HS-27A (cell line): ENCODE measurements at regions not wholly inside any gene's neighbourhood (a gene's known extent, or its start where the extent isn't known, plus 50 kb on each side); places are given as distances from the start of the nearest gene placed in this dataset.
A peak's percentile ranks its signal among the peaks of the same experiment; 100 is the strongest.
"Not testable (repeated sequence)": the region's sequence is repeated elsewhere in the genome, so short reads cannot be mapped to it uniquely, and the experiment has no call there.

Source experiments
- DNase-seq: peaks from one replicate; pipeline ENCODE4 v3.0.0-alpha.2; 2012; ENCODE audit warnings: low read depth, missing footprints

GRCh38 chr7:148514236-148514635 lies 76.3 kb upstream of the C7orf33 start:
- DNase-seq: no peak

DNA sequence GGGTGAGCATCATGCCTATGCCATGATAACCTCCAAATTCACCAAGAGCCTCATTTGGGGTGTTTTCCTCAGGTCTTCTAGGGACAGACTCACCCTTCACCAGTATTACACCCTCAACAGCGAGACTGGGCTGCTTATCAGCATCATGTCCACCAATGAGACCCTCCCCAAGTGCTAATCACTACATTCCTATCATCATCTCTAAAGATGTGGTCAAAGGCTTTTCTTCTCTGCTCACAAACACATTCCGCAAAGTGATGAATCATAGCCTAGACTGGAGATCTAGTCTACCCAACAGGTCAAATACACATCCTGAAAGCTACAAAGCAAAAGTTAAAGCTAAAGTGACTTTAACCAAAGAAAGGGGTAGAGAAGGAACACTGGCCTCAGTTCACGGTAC lies 75.3 kb upstream of the C7orf33 start:
- DNase-seq: no peak

- DNase-seq: no peak
Measured at GRCh38 chr7:148515728-148516695, 74.6 kb upstream of the C7orf33 start.

DNA sequence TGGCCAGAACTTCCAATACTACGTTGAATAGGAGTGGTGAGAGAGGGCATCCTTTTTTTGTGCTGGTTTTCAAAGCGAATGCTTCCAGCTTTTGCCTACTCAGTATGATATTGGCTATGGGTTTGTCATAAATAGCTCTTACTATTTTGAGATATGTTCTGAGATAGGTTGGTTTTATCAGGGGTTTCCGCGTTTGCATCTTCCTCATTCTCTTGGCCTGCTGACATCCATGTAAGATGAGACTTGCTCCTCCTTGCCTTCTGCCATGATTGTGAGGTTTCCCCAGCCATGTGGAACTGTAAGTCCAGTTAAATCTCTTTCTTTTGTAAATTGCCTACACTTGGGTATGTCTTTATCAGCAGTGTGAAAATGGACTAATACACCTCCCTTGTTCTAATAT lies 71.2 kb upstream of the C7orf33 start:
- DNase-seq: not testable (repeated sequence)

DNA sequence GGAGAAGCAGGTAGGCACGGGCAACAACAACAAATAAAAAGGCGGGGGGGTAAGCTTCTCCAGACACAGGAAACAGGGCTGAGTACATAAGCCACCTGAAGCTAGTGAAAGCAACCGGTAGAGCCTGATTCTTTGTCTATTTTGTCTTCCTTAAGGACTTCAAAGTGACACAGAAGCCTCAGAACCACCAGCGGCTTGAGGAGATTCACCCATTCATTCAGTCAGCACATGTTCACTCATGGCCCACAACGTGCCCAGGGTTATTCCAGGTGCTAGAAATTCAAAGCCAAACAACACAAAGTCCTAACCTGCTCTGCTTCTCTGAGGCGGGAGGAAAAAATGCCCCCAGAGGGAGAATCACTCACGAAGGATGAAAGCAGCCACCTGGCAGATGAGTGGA lies 69.3 kb upstream of the C7orf33 start:
- DNase-seq: no peak

DNA sequence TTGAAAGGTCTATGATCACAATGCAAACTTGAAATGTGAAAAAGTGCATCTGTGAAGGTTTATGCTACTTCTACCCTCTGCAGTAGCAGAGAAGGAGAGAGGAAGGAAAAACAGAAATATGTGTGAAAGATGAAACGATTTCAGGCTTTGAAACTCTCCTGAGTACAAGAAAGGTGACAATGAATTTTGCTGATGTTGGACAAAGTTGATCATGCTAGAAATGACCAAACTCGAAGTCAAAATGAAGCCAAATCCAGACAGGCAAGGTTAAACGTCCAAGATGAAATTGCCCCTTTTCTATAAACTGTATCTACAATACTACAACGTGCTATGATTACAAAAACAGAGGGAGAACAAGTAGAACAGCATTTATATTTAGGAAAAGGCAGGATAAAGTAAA lies 67.0 kb upstream of the C7orf33 start:
- DNase-seq: no peak

DNA sequence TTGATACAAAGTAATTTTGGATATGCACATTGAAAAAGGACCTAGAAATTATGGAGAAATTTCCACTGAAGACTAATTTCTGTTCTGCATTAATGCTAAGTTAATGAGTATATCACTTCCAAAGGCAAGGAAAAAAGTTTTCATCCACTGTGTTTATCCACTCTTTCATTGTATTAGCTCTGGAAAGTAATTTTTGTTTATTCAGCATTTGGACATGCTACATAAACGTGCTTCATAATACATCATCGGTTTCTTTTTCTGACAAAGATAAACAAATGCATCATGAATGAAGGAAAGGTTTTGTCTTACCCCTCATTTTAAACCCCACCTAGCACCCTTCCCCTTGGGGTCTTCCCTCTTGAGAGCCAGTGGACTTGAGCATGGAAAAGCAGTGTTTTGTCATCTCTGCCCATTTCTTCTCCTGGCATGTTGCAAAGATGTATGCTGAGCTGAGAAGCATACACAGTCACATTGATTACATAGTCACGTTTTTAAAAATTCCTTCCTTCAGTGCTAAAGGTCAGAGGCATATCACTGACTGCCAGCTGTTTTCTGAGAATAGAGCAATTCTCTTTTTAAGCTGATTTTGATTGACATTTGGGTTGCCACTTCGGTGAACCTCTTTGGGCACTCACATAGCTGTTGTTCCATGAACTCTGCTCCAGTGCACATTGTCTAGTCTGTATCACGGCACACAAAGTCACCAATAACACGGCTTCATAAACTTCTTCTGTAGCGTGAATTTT lies 65.9 kb upstream of the C7orf33 start:
- DNase-seq: no peak

GRCh38 chr7:148527717-148528168 lies 62.8 kb upstream of the C7orf33 start:
- DNase-seq: peak; percentile 26

DNA sequence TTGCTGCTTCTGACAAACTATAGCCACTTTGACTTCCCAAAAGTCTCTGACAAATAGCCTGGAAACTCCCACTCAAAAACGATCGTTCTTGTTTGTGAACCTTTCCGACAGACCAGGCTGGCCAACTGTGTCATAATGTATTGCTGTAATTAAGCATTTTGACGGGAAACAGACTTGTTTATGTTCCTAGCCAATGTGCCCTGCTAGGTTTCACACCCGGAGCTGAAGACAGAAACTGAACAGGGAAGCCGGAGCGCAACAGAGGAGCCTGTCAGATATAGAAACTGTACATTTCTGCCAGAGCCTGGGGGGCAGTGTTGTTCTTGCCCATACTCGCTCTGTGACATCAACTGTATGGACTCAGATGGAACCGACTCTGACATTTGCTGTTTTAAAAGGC lies 55.3 kb upstream of the C7orf33 start:
- no peak for DNase-seq

- no peak for DNase-seq
Measured at GRCh38 chr7:148537435-148537834, 53.1 kb upstream of the C7orf33 start.

GRCh38 chr7:148540041-148540738 lies 50.4 kb upstream of the C7orf33 start:
- peak; percentile 33 for DNase-seq
